HG03139 (cell line): ENCODE measurements at regions not wholly inside any gene's neighbourhood (a gene's known extent, or its start where the extent isn't known, plus 50 kb on each side); places are given as distances from the start of the nearest gene placed in this dataset.

Experiments
- ATAC-seq: cut with Tn5 transposase; IDR thresholded peaks from one replicate; pipeline ENCODE4 v1.9.1; 2021; ENCODE audit not compliant: unreplicated experiment

- no peak for ATAC-seq
Observed at GRCh38 chr1:55611123-55611522, 396.0 kb upstream of the USP24 start.

GRCh38 chr1:55610203-55610602 lies 395.0 kb upstream of the USP24 start:
- no peak for ATAC-seq

- ATAC-seq: no peak
Observed at GRCh38 chr1:55609630-55610029, 394.5 kb upstream of the USP24 start.

GRCh38 chr1:55605155-55605554 lies 390.0 kb upstream of the USP24 start:
- ATAC-seq: no peak

GRCh38 chr1:55604749-55605148 lies 389.6 kb upstream of the USP24 start:
- no peak for ATAC-seq

GRCh38 chr1:55604179-55604578 lies 389.0 kb upstream of the USP24 start:
- no peak for ATAC-seq

- ATAC-seq: no peak
Observed at GRCh38 chr1:55600242-55600641, 385.1 kb upstream of the USP24 start.

- no peak for ATAC-seq
Observed at GRCh38 chr1:55597910-55598309, 382.7 kb upstream of the USP24 start.

GRCh38 chr1:55594701-55595100 lies 379.5 kb upstream of the USP24 start:
- no peak for ATAC-seq

- ATAC-seq: no peak
Observed at GRCh38 chr1:55593298-55593697, 378.1 kb upstream of the USP24 start.

GRCh38 chr1:55592122-55592521 lies 377.0 kb upstream of the USP24 start:
- ATAC-seq: no peak

GRCh38 chr1:55589671-55590297 lies 374.6 kb upstream of the USP24 start:
- ATAC-seq: no peak

- ATAC-seq: no peak
Observed at GRCh38 chr1:55588309-55588708, 373.1 kb upstream of the USP24 start.

- ATAC-seq: no peak
Observed at GRCh38 chr1:55586771-55587170, 371.6 kb upstream of the USP24 start.

GRCh38 chr1:55585402-55585792 lies 370.2 kb upstream of the USP24 start:
- ATAC-seq: no peak

GRCh38 chr1:55584526-55585401 lies 369.6 kb upstream of the USP24 start:
- ATAC-seq: no peak

GRCh38 chr1:55582084-55582483 lies 366.9 kb upstream of the USP24 start:
- no peak for ATAC-seq

GRCh38 chr1:55580845-55581332 lies 365.7 kb upstream of the USP24 start:
- ATAC-seq: no peak

GRCh38 chr1:55579332-55580001 lies 364.3 kb upstream of the USP24 start:
- no peak for ATAC-seq

GRCh38 chr1:55578646-55579045 lies 363.5 kb upstream of the USP24 start:
- ATAC-seq: no peak

GRCh38 chr1:55575571-55576279 lies 360.6 kb upstream of the USP24 start:
- ATAC-seq: no peak
